ENCODE measurements at regions not wholly inside any gene's neighbourhood (a gene's known extent, or its start where the extent isn't known, plus 50 kb on each side); places are given as distances from the start of the nearest gene placed in this dataset.

DNA sequence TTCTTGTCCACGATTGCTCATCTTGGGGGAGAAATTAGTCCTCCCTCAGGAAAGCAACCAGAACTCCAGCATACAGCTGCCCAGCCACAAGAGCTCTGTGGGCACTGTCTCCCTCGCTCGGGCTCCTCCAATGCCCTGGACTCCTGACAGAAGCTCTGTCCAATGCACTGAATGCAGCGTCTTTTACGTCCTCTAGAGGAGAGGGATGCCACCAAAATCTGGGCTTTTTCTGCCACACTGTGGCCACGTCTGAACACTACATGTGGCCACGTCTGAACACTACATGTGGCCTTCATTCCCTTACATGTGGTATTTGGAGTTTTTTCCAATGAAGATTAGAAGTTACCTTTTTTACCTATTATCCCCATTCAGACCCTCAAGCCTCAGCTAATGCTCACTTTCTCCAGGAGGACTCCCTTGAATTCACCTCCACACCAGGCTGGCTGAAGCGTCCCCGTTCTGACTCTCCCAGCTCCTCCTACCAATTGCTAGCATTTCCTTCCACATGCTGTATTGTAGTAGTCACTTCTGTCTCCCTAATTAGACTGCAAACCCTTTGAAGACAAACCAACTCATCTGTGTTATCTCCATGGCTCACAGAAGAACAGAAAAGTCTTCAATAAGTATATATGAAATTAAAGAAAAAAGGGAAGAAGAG lies 134.3 kb upstream of the PDE1C start:
- peak; percentile 55 to 87 for DNase-seq (ENCODE audit: extremely low spot score in 2 of 2)
- H3K4me3 ChIP-seq: peak overlapping the region in 1 of 2 donors; percentile 29
- no peak overlapping the region for H3K27ac ChIP-seq
- no peaks in the 10 kb centered on the region for H3K27me3 ChIP-seq
- no peaks in the 10 kb centered on the region for H3K36me3 ChIP-seq
- no peaks in the 10 kb centered on the region for H3K9me3 ChIP-seq
- TF ChIP-seq, protein P1, sequence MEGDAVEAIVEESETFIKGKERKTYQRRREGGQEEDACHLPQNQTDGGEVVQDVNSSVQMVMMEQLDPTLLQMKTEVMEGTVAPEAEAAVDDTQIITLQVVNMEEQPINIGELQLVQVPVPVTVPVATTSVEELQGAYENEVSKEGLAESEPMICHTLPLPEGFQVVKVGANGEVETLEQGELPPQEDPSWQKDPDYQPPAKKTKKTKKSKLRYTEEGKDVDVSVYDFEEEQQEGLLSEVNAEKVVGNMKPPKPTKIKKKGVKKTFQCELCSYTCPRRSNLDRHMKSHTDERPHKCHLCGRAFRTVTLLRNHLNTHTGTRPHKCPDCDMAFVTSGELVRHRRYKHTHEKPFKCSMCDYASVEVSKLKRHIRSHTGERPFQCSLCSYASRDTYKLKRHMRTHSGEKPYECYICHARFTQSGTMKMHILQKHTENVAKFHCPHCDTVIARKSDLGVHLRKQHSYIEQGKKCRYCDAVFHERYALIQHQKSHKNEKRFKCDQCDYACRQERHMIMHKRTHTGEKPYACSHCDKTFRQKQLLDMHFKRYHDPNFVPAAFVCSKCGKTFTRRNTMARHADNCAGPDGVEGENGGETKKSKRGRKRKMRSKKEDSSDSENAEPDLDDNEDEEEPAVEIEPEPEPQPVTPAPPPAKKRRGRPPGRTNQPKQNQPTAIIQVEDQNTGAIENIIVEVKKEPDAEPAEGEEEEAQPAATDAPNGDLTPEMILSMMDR (IDR thresholded peaks at IDR 0.05): peak in 2 of 3 experiments; percentile 54 to 74
- TF ChIP-seq POLR2AphosphoS5 (IDR thresholded peaks at IDR 0.05; ENCODE audit: insufficient read depth in 1 of 2, low read depth in 1 of 2) (no peak), POLR2A (IDR thresholded peaks at IDR 0.05) (no peak)
- intact Hi-C loops (cut with DNase I): loop anchor here (2.0 to 10.0 kb wide), 2 partner anchors 140 to 462 kb away; no protein-coding TSS in a partner anchor
- no peaks in the 10 kb centered on the region for H3K4me1 ChIP-seq

DNA sequence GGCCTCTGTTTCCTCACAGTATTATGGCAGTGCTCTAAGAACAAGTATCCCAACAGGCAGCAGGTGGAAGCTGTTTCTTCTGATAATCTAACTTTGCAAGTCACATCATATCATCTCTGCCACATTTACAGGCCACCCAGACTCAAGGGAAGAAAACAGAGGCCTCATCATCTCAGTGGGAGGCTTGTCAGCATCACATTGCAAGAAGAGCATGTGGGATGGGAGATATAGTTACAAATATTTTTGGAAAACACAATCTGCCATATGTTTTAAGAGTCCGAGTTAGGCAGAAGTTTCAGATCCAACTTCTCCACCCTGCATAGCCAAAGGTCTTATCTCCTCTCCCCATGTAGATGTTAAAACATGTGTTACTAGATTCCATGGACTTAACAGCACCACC lies 130.4 kb upstream of the PDE1C start:
- intact Hi-C loops (cut with DNase I): loop anchor here (10.0 kb wide), 1 partner anchor 144 kb away; no protein-coding TSS in a partner anchor
- H3K36me3 ChIP-seq: no peaks in the 10 kb centered on the region
- H3K4me1 ChIP-seq: no peaks in the 10 kb centered on the region
- DNase-seq (ENCODE audit: extremely low spot score in 2 of 2): no peak
- H3K27ac ChIP-seq: no peak overlapping the region
- H3K27me3 ChIP-seq: no peaks in the 10 kb centered on the region
- TF ChIP-seq, protein P1 (IDR thresholded peaks at IDR 0.05): no peak
- TF ChIP-seq POLR2AphosphoS5 (IDR thresholded peaks at IDR 0.05; ENCODE audit: insufficient read depth in 1 of 2, low read depth in 1 of 2) (no peak), POLR2A (IDR thresholded peaks at IDR 0.05) (no peak)
- no peaks in the 10 kb centered on the region for H3K9me3 ChIP-seq
- H3K4me3 ChIP-seq: no peak overlapping the region

DNA sequence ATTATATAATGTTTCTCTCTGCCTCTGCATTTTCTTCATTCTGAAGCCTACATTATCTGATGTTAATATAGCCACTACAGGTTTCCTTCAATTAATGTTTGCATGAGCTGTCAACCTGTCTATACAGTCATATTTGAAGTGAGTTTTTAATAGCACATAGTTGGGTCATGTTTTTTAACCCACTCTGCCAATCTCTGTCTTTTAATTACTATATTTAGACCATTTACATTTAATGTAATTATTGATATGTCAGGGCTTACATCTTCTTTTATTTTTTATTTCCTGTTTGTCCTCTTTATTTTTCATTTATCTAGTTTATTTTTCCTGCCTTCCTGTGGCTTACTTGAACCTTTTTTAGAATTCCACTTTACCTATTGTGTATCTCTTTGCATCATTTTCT lies 124.3 kb upstream of the PDE1C start:
- no peak overlapping the region for H3K4me3 ChIP-seq
- H3K36me3 ChIP-seq: no peaks in the 10 kb centered on the region
- no peaks in the 10 kb centered on the region for H3K4me1 ChIP-seq
- H3K9me3 ChIP-seq: peaks cover 11% of the 10 kb centered on the region
- intact Hi-C loops (cut with DNase I): no loop called here
- H3K27me3 ChIP-seq: no peaks in the 10 kb centered on the region
- DNase-seq (ENCODE audit: extremely low spot score in 2 of 2): no peak
- no peak overlapping the region for H3K27ac ChIP-seq
- TF ChIP-seq POLR2A (IDR thresholded peaks at IDR 0.05) (no peak), POLR2AphosphoS5 (IDR thresholded peaks at IDR 0.05; ENCODE audit: insufficient read depth in 1 of 2, low read depth in 1 of 2) (no peak)
- TF ChIP-seq, protein P1 (IDR thresholded peaks at IDR 0.05): no peak

DNA sequence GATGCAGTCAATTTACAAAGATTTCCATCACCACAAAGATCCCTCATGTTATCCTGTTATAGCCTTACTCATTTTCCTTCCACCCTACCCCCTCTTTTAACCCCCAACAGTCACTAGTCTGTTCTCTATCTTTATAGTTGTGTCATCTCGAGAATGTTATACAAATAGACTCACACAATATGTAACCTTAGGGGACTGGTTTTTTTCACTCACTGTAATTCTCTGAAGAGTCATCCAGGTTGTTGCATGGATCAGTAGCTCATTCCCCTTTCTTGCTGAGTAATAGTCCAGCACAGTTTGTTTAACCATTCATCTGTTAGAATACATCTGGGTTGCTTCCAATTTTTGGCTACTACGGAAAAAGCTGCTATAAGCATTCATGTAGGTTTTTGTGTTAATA lies 121.1 kb upstream of the PDE1C start:
- Histone ChIP-seq H3K27ac (no peak overlapping the region), H3K4me1 (no peaks in the 10 kb centered on the region), H3K27me3 (no peaks in the 10 kb centered on the region), H3K9me3 (peaks cover 11% of the 10 kb centered on the region), H3K36me3 (no peaks in the 10 kb centered on the region), H3K4me3 (no peak overlapping the region)
- no peak for TF ChIP-seq POLR2A (IDR thresholded peaks at IDR 0.05)
- TF ChIP-seq, protein P1 (IDR thresholded peaks at IDR 0.05): no peak
- no peak for TF ChIP-seq POLR2AphosphoS5 (IDR thresholded peaks at IDR 0.05; ENCODE audit: insufficient read depth in 1 of 2, low read depth in 1 of 2)
- intact Hi-C loops (cut with DNase I): no loop called here
- no peak for DNase-seq (ENCODE audit: extremely low spot score in 2 of 2)

DNA sequence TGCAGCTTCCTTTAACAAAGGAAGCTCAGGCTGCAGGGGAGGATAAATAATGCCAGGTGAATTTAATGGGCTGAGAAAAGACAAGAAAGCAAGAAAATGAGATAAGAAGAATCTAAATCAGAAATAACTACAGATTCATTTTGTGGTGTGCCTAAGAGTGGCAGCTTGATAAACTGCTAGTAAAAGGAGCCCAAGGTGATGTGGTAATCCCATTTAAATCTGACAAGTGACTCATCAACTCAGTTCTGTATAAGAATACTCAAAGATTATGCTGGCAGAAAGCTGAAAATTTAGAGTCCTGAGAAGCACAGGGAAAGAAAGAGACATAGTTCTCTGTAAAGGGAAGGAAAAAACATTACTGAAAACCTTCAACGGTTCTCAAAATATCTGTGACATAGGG lies 109.4 kb upstream of the PDE1C start:
- no peaks in the 10 kb centered on the region for H3K4me1 ChIP-seq
- TF ChIP-seq POLR2A (IDR thresholded peaks at IDR 0.05) (no peak), POLR2AphosphoS5 (IDR thresholded peaks at IDR 0.05; ENCODE audit: insufficient read depth in 1 of 2, low read depth in 1 of 2) (no peak)
- TF ChIP-seq, protein P1 (IDR thresholded peaks at IDR 0.05): no peak
- H3K27ac ChIP-seq: no peak overlapping the region
- H3K9me3 ChIP-seq: no peaks in the 10 kb centered on the region
- no peaks in the 10 kb centered on the region for H3K27me3 ChIP-seq
- intact Hi-C loops (cut with DNase I): no loop called here
- H3K4me3 ChIP-seq: no peak overlapping the region
- DNase-seq (ENCODE audit: extremely low spot score in 2 of 2): no peak
- no peaks in the 10 kb centered on the region for H3K36me3 ChIP-seq

Measured in vagina (tissue), 2 donors.